ENCODE measurements at regions not wholly inside any gene's neighbourhood (a gene's known extent, or its start where the extent isn't known, plus 50 kb on each side); places are given as distances from the start of the nearest gene placed in this dataset.

- no peak overlapping the region for H2AK5ac ChIP-seq (ENCODE audit: low read length)
- H3K27me3 ChIP-seq (ENCODE audit: insufficient read depth, low read length, poor library complexity): no peaks in the 10 kb centered on the region
- no peaks in the 10 kb centered on the region for H3K79me2 ChIP-seq (ENCODE audit: control insufficient read depth, insufficient read depth, low read length)
- no peak overlapping the region for H3K18ac ChIP-seq (ENCODE audit: low read length)
- no peak overlapping the region for H3K4ac ChIP-seq (ENCODE audit: low read depth, low read length)
- no peak overlapping the region for H2BK15ac ChIP-seq (replicated peaks; ENCODE audit: low read depth)
- no peak overlapping the region for H3K27ac ChIP-seq (ENCODE audit: low read depth, low read length)
- H3K36me3 ChIP-seq (ENCODE audit: control insufficient read depth, insufficient read depth, low read length): no peaks in the 10 kb centered on the region
- no peak overlapping the region for H4K8ac ChIP-seq (ENCODE audit: low read depth, low read length)
- no peak overlapping the region for H3K23ac ChIP-seq (ENCODE audit: low read length)
- H3K4me2 ChIP-seq (ENCODE audit: low read length): no peak overlapping the region
- no peak overlapping the region for H2BK5ac ChIP-seq (ENCODE audit: low read length)
- no peak for DNase-seq
- no peak overlapping the region for H3K4me3 ChIP-seq (ENCODE audit: low read length)
- WGBS (ENCODE audit: extremely low coverage, insufficient coverage, low lambda C conversion rate): no CpG with 5 or more reads among the region's 2 CpGs
- no peak overlapping the region for H3K9ac ChIP-seq (ENCODE audit: low read length)
- peaks cover 3% of the 10 kb centered on the region for H3K4me1 ChIP-seq (ENCODE audit: control insufficient read depth, low read depth, low read length)
- H2BK120ac ChIP-seq (ENCODE audit: low read depth, low read length): no peak overlapping the region
- no peaks in the 10 kb centered on the region for H3K79me1 ChIP-seq (ENCODE audit: low read length)
- no peak overlapping the region for H4K5ac ChIP-seq (ENCODE audit: low read length)
- no peak overlapping the region for H3K56ac ChIP-seq (ENCODE audit: low read length)
These were observed 438.1 kb downstream of the TLL1 start for GRCh38 chr4:166311169-166311568.

- H3K79me2 ChIP-seq (ENCODE audit: control insufficient read depth, insufficient read depth, low read length): no peaks in the 10 kb centered on the region
- peak; percentile 37 for DNase-seq
These were observed 439.1 kb downstream of the TLL1 start for GRCh38 chr4:166312166-166312565.

GRCh38 chr4:166314902-166315301 is 441.9 kb downstream of the TLL1 start:
- H4K5ac ChIP-seq (ENCODE audit: low read length): no peak overlapping the region
- H2AK5ac ChIP-seq (ENCODE audit: low read length): no peak overlapping the region
- no peaks in the 10 kb centered on the region for H3K36me3 ChIP-seq (ENCODE audit: control insufficient read depth, insufficient read depth, low read length)
- H4K8ac ChIP-seq (ENCODE audit: low read depth, low read length): no peak overlapping the region
- H3K4me2 ChIP-seq (ENCODE audit: low read length): no peak overlapping the region
- H3K56ac ChIP-seq (ENCODE audit: low read length): no peak overlapping the region
- no peak for DNase-seq
- no peaks in the 10 kb centered on the region for H3K79me1 ChIP-seq (ENCODE audit: low read length)
- H2BK5ac ChIP-seq (ENCODE audit: low read length): no peak overlapping the region
- no peak overlapping the region for H3K27ac ChIP-seq (ENCODE audit: low read depth, low read length)
- H3K23ac ChIP-seq (ENCODE audit: low read length): no peak overlapping the region
- WGBS (ENCODE audit: extremely low coverage, insufficient coverage, low lambda C conversion rate): no CpG with 5 or more reads among the region's 1 CpG
- H2BK120ac ChIP-seq (ENCODE audit: low read depth, low read length): no peak overlapping the region
- no peaks in the 10 kb centered on the region for H3K27me3 ChIP-seq (ENCODE audit: insufficient read depth, low read length, poor library complexity)
- no peak overlapping the region for H2BK15ac ChIP-seq (replicated peaks; ENCODE audit: low read depth)
- H3K18ac ChIP-seq (ENCODE audit: low read length): no peak overlapping the region
- peaks cover 3% of the 10 kb centered on the region for H3K4me1 ChIP-seq (ENCODE audit: control insufficient read depth, low read depth, low read length)
- H3K4me3 ChIP-seq (ENCODE audit: low read length): no peak overlapping the region
- no peaks in the 10 kb centered on the region for H3K79me2 ChIP-seq (ENCODE audit: control insufficient read depth, insufficient read depth, low read length)
- no peak overlapping the region for H3K4ac ChIP-seq (ENCODE audit: low read depth, low read length)
- H3K9ac ChIP-seq (ENCODE audit: low read length): no peak overlapping the region

More at GRCh38 chr4:166312166-166312565, 439.1 kb downstream of the TLL1 start:
- H4K8ac ChIP-seq (ENCODE audit: low read depth, low read length): no peak overlapping the region
- no peak overlapping the region for H3K56ac ChIP-seq (ENCODE audit: low read length)
- H4K5ac ChIP-seq (ENCODE audit: low read length): no peak overlapping the region
- H3K18ac ChIP-seq (ENCODE audit: low read length): no peak overlapping the region
- H3K4ac ChIP-seq (ENCODE audit: low read depth, low read length): no peak overlapping the region
- no peak overlapping the region for H2BK120ac ChIP-seq (ENCODE audit: low read depth, low read length)
- no peak overlapping the region for H2BK15ac ChIP-seq (replicated peaks; ENCODE audit: low read depth)
- H2BK5ac ChIP-seq (ENCODE audit: low read length): no peak overlapping the region
- no peak overlapping the region for H3K9ac ChIP-seq (ENCODE audit: low read length)
- H3K23ac ChIP-seq (ENCODE audit: low read length): no peak overlapping the region
- no peak overlapping the region for H3K4me3 ChIP-seq (ENCODE audit: low read length)
- no peak overlapping the region for H3K27ac ChIP-seq (ENCODE audit: low read depth, low read length)
- H3K4me2 ChIP-seq (ENCODE audit: low read length): no peak overlapping the region
- H3K79me1 ChIP-seq (ENCODE audit: low read length): no peaks in the 10 kb centered on the region
- no peaks in the 10 kb centered on the region for H3K27me3 ChIP-seq (ENCODE audit: insufficient read depth, low read length, poor library complexity)
- no peaks in the 10 kb centered on the region for H3K36me3 ChIP-seq (ENCODE audit: control insufficient read depth, insufficient read depth, low read length)
- H3K4me1 ChIP-seq (ENCODE audit: control insufficient read depth, low read depth, low read length): peaks cover 3% of the 10 kb centered on the region
- H2AK5ac ChIP-seq (ENCODE audit: low read length): no peak overlapping the region

GRCh38 chr4:166315721-166316467 is 442.9 kb downstream of the TLL1 start:
- Histone ChIP-seq H3K79me1 (ENCODE audit: low read length) (no peaks in the 10 kb centered on the region), H2BK15ac (replicated peaks; ENCODE audit: low read depth) (no peak overlapping the region), H3K4ac (ENCODE audit: low read depth, low read length) (no peak overlapping the region), H3K79me2 (ENCODE audit: control insufficient read depth, insufficient read depth, low read length) (no peaks in the 10 kb centered on the region), H3K9ac (ENCODE audit: low read length) (no peak overlapping the region), H2AK5ac (ENCODE audit: low read length) (no peak overlapping the region), H3K27ac (ENCODE audit: low read depth, low read length) (no peak overlapping the region), H3K4me2 (ENCODE audit: low read length) (no peak overlapping the region), H4K8ac (ENCODE audit: low read depth, low read length) (no peak overlapping the region), H3K23ac (ENCODE audit: low read length) (peak overlapping the region; percentile 19), H3K27me3 (ENCODE audit: insufficient read depth, low read length, poor library complexity) (no peaks in the 10 kb centered on the region), H3K56ac (ENCODE audit: low read length) (no peak overlapping the region), H3K4me1 (ENCODE audit: control insufficient read depth, low read depth, low read length) (peaks cover 3% of the 10 kb centered on the region), H3K18ac (ENCODE audit: low read length) (no peak overlapping the region), H3K36me3 (ENCODE audit: control insufficient read depth, insufficient read depth, low read length) (no peaks in the 10 kb centered on the region), H2BK5ac (ENCODE audit: low read length) (no peak overlapping the region), H2BK120ac (ENCODE audit: low read depth, low read length) (no peak overlapping the region), H3K4me3 (ENCODE audit: low read length) (no peak overlapping the region), H4K5ac (ENCODE audit: low read length) (no peak overlapping the region)
- no CpG with 5 or more reads among the region's 11 CpGs for WGBS (ENCODE audit: extremely low coverage, insufficient coverage, low lambda C conversion rate)
- peak; percentile 14 for DNase-seq

- Histone ChIP-seq H3K23ac (ENCODE audit: low read length) (no peak overlapping the region), H3K4ac (ENCODE audit: low read depth, low read length) (no peak overlapping the region), H3K27me3 (ENCODE audit: insufficient read depth, low read length, poor library complexity) (no peaks in the 10 kb centered on the region), H3K9ac (ENCODE audit: low read length) (no peak overlapping the region), H2BK5ac (ENCODE audit: low read length) (no peak overlapping the region), H3K56ac (ENCODE audit: low read length) (no peak overlapping the region), H3K79me1 (ENCODE audit: low read length) (no peaks in the 10 kb centered on the region), H3K4me2 (ENCODE audit: low read length) (no peak overlapping the region), H3K4me3 (ENCODE audit: low read length) (no peak overlapping the region), H3K18ac (ENCODE audit: low read length) (no peak overlapping the region), H3K4me1 (ENCODE audit: control insufficient read depth, low read depth, low read length) (no peaks in the 10 kb centered on the region), H3K36me3 (ENCODE audit: control insufficient read depth, insufficient read depth, low read length) (no peaks in the 10 kb centered on the region), H2AK5ac (ENCODE audit: low read length) (no peak overlapping the region), H4K8ac (ENCODE audit: low read depth, low read length) (no peak overlapping the region), H3K27ac (ENCODE audit: low read depth, low read length) (no peak overlapping the region), H3K79me2 (ENCODE audit: control insufficient read depth, insufficient read depth, low read length) (no peaks in the 10 kb centered on the region), H2BK15ac (replicated peaks; ENCODE audit: low read depth) (no peak overlapping the region), H4K5ac (ENCODE audit: low read length) (no peak overlapping the region), H2BK120ac (ENCODE audit: low read depth, low read length) (no peak overlapping the region)
- DNase-seq: no peak
- WGBS (ENCODE audit: extremely low coverage, insufficient coverage, low lambda C conversion rate): no CpG with 5 or more reads among the region's 4 CpGs
These were observed 445.9 kb downstream of the TLL1 start for GRCh38 chr4:166318810-166319525.
